GM19452 (cell line): ENCODE measurements at regions not wholly inside any gene's neighbourhood (a gene's known extent, or its start where the extent isn't known, plus 50 kb on each side); places are given as distances from the start of the nearest gene placed in this dataset.

Source experiments
- ATAC-seq: cut with Tn5 transposase; IDR thresholded peaks from one replicate; pipeline ENCODE4 v1.9.1; 2021; ENCODE audit not compliant: unreplicated experiment

DNA sequence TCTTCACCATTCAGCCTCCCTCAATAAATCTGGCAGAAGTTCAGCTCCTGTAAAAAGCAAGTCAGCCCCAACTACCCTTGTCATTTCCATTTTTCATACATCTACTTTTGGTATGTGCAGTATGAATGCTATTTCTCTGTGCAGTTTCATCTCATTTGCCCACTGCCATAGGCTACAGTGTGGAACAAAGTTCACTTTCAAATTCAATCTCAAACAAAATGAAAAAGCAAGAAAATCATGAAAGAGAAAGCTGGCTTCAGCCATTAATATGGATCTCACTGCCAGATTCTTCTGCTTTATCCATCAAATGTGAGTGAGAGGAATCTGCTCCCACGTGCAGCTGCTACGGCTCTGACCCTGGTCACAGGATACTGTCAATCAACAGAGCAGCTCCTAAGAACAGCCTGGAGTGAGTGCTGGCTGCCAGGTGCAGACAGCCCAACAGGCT, 494.2 kb downstream of the ZNF608 start:
- no peak for ATAC-seq

DNA sequence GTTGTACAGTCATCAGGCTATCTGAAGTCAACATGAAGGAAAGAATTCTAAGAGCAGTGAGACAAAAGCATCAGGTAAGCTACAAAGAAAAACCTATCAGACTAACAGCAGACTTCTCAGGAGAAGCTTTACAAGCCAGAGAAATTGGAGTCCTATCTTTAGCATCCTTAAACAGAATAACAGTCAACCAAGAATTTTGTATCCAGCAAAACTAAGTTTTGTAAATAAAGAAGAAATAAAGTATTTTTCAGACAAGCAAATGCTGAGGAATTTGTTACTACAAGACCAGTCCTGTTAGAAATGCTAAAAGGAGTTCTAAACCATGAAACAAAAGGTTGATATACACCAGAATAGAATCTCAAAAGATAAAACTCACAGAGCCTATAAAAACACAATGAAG, 501.2 kb downstream of the ZNF608 start:
- ATAC-seq = no peak

DNA sequence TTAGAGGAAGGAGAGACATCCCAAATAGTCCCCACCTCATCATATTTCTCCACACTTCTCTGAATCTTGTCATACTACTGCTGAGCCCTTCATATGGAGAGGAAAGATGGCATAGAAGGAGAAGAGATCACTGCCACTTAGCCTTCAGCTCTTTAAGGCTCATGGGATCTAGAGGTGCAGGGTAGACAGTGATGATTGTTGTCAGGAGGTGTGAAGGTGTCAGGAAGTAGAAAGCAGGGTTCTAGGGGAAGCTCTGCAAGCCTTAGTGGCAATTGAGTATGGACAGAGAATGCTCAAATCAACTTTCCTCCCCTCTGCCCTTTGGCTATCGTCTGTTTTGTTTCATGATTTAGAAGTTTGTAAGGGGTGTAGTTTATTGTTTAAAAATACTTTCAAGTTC, 505.7 kb downstream of the ZNF608 start:
- ATAC-seq = no peak

DNA sequence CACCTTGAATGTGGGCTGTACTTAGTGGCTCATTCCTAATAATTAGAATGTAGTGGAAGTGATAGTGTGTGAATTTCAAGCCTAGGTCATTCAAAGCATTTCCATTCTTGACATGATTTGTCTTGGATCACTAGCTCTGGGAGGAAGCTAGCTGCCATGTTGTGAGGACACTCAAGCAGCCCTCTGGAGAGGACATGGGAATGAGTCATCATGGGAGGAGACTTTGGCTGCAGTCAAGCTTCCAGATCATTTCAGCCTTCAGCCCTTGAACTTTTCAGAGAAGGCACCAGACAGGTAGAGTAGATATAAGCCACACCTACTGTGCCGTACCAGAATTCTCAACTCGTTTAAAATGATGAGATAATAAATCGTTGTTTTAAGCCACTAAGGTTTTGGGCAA, 506.9 kb downstream of the ZNF608 start:
- ATAC-seq = no peak

DNA sequence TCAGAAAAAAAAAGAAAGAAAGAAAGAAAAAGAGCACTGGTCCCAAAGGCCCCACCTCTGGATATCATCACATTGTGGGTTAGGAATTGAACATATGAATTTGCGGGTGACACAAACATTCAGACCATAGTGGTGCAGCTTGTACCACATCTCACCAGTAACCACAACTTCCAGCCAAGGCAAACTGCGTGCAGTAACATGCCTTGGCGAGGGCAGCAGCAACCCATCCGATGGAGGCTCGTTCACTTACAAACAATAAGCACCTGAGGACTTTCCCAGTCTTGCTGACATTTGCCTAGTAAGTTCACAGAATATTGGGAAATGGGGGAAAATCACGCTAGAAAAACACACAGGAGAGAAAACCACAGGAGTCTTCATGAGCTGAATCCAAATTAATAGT, 508.1 kb downstream of the ZNF608 start:
- ATAC-seq = no peak

DNA sequence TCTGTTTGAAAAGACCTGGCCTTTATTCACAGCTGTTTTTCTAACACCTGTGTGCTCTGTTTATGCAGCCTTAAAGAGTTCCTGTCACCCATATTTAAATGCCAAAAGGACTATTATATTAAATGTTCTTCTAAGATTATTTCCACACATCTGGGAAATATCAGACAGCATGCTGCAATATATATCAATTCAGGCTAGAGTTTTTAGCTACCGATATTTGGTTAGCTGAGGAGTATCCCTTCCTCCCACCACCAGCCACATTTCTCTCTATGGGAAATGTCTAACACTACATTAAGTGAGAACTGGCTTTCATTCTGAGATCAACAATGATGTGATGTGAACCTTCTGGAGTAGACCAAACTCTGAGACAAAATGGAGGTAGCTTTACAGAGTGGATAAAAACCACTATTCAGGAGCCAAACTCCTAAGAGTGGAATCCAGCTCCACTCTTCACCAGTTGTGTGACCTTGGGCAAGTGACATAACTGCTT, 509.2 kb downstream of the ZNF608 start:
- no peak for ATAC-seq

DNA sequence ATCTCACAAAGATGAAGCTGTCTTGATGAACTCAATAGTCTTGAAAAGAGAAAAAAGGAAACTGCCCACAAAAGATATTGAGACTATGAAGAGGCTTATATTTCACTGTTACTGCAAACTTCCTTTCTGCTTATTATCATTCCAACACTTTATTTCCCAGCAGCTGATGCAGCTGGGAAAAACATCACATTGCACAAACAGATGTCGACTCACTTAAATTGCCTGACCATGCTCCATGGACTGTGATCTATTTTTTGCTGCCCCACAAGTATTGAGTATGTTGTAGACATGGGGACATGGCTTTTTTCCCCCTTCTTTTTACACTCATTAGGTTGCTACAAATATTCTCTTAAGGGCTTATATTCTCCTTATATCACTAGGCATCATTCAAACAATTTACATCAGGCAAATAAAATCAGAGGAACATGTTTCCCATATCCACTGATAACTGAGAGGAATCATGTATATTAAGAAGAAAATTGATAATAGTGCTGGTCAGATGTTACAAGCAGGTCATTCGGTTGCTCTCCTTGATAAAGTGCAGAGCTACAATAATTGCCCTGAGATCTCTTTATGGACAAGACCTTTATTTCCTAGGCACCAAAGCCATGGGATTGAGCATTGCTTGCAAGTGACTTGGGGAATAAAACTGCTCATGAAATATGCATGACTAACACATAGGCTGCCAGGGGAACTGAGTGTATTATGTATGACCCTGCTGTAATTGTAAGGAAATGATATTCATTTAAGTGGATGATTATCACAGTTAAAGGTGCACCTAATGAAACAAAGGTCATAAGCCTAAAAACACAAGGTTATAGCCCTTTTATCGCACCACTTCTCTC, 509.9 kb downstream of the ZNF608 start:
- no peak for ATAC-seq

DNA sequence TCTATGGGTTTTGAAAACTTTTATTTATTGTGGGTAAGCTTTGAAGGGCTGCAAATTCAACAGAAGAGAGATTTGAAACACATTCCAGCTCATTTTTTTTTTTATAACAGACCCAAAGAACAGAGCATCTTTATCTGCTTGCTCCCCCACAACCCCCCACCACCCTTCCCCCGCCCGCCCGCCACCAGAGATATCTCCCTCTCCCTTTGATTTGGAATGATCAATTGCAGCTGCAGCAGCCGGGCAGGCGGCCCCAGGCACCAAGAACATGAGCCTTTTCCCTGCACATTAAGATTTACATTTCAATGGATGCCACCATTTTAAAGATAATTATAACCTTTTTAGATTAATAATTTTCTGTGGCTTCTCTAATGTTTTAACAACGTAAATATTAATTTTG, 510.9 kb downstream of the ZNF608 start:
- ATAC-seq = no peak

DNA sequence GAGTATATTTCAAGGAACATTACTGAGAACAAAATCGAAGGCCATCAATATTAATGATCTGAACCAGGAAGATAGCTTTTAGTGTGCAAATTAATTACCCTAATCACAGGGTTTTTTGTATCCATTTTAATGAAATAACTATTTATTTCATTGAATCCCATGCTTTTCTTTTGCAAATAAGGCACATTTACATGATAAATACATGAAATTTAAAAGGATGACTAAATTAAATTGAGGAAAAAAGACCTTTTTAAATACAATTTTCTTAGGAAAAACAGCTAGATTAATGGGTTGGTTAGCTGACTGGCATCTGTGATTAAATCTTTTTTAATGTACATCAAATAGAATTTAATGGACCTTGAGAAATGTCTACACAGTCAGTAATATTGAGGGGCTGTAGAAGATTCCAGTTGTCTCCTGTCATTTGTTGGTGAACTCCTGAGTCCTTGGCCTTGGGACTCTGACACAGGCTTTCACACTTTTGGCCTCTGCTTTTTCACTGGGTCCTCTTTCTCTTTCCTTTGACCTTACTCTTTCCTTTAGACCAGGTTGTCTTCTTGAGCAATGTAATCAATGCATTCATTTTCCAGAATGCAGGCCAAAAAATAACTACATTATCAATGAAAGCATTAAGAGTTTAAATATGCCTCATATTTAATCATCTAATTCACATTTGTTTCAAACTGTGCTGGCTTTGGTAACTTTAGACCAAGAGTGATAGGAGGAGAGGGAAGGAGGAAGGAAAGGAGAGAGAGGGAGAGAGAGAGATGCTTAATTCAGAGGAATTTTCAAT, 511.5 kb downstream of the ZNF608 start:
- ATAC-seq = no peak

DNA sequence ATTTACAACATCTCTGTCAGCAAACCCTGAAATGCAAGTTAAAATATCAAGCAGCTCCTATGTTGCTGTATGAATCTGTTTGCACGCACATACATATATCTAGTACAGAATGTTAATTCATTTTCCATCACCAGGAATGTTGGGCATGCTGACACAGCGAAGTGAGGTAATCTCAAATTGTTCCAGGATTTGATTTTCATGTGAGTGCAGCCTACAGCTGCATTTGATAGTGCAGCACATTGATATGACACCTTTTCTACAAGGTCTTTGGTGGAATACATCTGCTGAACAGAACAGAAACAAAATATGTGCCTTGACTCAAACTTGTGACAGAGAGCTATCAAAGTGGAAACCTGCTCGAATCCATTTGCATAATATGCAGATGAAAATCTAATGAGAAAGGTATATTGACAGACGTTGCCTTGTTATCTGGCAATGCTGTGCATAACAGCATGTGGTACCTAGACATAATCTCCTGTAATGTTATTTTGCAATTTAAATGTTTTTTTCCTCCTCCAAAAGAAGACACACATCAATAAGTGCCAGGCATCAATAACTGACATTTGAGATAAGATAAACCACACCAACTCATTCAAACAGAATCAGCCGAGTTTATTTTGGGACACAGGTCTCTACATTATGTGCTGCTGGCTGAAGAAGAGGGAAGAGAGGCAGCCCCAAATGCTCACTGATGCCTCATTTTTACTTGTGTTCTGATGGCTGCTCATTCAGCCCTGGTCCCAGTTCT, 512.2 kb downstream of the ZNF608 start:
- no peak for ATAC-seq

DNA sequence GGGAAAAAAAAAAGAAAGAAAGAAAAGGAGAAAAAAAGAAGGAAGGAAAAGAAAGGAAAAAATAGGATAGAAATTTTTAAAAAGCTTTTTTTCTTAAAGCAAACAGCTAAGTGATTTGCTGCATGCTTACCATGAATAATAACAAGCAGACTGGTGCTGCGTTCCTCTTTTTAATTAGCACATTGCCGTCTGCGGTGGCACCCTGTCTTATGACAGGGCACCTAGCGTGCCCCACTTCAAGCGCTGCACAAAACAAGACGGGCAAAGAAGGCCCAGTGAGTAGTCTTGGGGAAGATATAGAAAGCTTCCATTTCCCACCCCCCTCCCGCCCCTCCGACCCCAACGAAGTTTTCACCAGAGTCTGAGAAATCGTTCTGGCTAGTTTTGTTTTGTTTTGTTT, 513.9 kb downstream of the ZNF608 start:
- ATAC-seq = no peak

DNA sequence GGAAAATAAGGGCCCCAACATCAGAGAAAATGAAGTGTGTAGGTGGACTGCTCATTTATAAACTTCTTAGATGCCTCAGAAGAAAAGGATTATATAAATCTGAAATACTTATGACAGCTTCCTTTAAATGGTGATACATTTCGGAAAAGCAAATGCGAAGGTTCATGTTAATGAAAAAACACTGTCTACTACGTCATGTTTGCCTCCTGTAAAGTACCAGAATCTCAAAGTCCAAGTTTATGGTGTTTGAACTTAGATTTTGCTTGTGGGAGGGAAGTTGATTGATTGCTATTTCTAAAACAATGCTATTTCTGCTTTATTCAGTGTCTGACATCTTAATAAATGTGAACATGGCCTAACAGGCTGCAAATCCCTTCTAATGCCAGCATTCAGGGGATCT, 514.6 kb downstream of the ZNF608 start:
- ATAC-seq = no peak

DNA sequence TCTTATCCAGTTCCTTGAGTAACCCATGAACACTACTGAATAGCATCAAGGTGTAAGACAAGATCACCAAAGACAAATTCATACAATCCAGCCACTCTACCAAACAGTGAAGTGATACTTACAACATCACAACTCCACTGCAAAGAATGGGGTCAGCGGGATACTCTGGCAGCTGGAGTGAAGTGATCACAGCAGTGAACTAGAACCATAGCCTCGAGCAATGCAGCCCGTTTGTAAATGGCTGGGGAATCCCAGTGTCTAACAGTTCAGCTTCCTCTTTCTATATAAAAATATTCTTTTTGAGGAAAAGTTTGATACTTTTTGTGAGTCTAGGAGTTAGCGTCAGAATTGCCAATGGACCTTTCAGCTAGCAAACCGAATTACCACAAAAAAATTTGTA, 515.2 kb downstream of the ZNF608 start:
- ATAC-seq = no peak

DNA sequence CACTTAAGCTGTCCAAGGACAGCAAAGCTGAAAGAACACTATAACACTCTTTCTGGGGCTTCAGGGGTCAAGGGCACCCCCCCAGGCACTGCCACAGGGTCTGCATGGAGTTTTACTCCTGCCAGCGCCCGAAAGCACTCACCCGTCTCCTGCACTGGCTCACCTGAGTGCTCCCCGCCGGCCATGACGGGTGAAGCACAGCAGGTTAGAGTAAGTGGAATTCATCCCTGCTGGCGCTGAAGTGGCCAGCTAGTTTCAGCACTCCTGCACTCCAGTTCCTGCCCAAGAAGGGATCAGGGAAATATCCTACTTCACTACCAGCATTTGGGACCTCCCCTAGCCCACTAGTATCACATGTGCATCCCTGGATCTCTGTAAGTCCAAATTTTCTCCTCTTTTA, 516.0 kb downstream of the ZNF608 start:
- ATAC-seq = no peak

DNA sequence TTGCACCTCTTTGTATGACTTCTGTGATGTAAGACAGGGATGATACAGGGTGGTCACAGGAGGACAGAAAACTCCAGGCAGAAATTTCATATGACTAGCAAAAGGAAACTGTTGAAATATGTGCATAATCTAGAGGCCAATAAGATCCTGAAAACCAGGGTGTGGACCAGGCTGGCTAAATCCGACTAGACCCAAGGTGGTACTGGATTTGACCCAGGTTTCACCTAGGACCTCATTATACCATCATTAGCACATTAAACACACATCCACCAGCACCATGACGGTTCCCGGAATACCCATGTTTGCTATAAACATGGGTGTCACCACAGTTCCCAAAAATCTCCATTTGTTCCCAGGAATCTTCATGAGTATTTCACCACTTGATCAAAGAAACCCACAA, 517.1 kb downstream of the ZNF608 start:
- ATAC-seq = no peak

DNA sequence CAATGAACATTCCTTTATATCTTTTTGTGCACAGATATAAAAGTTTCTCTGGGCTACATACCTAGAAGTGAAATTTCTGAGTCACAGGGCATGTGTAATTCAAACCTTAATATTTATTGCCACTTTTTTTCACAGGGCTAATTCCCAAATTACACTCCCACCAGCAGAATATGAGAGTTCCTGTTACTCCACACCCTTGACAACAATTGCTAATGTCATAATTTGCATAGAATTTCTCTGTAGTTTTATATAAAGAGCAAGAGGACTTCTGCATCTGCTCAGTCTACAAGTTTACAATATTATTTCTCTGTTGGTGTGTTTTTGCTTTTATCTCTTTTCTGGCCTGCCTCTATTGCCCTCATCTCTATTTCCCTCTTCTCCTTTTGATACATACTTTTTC, 518.5 kb downstream of the ZNF608 start:
- no peak for ATAC-seq

DNA sequence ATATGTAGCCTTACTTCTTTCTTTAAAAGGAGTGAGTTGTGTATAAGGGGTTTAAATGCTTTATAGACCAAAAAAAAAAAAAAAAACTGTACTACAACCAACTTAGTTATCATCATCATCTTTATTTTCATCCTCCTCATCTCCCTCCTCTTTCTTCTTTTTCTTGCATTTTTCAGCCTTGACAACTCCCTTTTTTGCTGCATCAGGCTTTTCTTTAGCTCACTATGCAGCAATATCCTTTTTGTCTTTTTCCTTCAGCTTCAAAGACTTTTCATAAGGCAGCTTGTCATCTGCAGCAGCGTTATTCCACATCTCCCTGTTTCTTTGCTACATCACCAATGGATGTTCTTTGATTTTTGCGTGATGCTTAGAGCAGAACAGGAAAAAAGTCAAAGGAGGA, 526.0 kb downstream of the ZNF608 start:
- no peak for ATAC-seq

DNA sequence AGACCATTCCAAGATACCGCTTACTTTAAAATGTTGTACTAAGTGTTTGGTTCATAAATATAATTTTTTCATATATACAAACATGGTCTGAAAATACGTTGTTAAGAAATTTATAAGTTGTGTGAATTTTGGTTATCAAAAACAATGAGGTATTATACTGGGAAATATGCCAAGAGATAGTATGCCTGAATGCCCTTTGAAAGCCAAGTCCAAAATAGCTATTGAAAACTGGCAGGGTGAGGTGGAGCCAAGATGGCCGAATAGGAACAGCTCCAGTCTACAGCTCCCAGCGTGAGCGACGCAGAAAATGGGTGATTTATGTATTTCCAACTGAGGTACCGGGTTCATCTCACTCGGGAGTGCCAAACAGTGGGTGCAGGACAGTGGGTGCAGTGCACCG, 533.5 kb downstream of the ZNF608 start:
- ATAC-seq = no peak

DNA sequence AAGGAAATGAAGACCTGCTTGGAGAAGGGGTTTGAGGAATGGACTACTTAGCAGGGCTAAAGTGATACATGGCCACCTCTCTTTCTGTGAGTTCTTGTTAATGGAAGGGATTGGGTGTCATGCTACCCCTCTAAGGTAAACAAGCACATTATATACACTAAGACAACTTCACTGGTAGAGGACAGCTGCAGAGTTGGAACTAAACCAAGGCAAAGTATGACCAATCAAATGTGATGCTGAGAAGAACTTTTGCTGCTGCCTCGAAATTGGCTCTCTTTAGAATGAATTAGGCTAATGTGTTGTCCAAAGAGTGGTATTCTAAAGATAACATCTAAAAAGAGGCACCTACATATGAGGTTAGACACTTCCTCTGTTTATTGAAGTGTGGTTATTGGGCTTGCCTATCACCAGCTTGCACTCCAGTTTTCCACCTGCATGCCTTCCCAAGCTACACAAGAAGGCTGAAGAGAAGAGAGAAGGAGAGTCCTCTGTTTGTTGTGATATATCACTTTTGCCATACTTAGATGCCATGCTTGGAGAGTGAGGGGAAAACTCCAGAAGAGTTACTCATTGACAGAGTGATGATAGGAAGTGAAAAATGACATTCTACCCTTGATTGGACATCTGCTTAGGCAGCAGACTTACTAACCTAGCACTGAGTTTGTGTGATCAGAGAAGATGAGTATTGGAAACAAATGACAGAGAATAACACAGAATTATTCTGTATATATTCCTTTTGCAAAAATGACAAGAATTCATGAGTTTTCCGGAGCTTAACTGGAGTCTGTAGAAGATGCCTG, 536.1 kb downstream of the ZNF608 start:
- peak; percentile 70 for ATAC-seq

DNA sequence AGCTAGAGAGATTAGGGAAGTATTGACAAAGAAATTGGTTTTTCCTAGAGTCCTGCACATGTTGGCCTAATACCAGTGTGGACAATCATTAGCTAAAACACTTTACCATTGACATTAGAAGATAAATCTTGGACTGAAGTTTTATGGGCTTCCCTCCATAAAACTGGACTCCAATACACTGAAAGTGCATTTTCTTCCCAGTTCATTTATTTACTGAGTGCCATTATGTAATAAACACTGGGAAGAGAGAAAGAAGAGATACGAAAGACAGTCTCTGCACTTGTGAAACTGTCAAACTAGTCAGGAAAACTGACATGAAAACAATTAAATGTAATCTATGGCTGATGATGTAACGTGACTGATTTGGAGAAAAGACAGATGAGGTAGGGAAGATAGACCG, 539.3 kb downstream of the ZNF608 start:
- ATAC-seq = no peak

DNA sequence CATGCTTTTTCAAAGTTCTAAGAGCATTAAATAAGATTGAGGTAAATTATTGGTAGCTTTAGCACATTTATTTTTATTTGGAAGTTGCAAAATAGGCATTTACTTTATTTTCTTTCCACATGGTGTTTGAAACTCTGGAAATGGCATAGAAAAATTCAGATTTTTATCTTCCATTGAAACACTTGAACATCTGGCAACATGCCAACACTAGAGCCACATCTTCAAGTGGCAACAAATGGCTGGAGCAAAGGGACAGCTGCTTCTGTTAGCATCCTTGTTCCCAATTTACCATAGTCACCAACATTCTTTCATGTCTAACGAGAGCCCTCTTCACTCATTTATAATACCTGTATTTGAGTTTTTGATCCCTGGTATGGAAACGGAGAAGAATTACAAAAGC, 539.9 kb downstream of the ZNF608 start:
- ATAC-seq = no peak
